ENCODE measurements at regions not wholly inside any gene's neighbourhood (a gene's known extent, or its start where the extent isn't known, plus 50 kb on each side); places are given as distances from the start of the nearest gene placed in this dataset.

DNA sequence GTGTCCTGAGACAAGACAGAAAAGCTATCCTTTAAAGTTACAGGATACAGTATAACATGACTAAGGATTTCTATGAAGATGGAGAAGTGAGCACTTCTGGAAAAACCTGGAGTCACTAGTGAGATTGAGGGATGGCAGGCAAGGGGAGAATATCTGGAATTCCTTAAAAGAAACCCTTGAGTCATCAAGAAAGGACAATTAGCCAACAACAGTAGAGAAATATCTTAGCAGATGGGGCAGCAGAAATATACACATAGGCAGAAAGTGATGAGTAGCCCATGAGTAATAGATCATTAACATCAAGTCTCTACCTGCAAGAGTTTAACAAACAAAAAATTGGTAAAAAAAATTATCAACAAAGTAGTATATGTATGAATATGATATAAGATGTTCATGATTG, 858.8 kb upstream of the FRG1 start:
- TF ChIP-seq CTCF (IDR thresholded peaks at IDR 0.05; ENCODE audit: low read length) (no peak), EZH2 (optimal IDR thresholded peaks at IDR 0.05; ENCODE audit: low read depth, low read length) (no peak)
